ENCODE measurements at regions not wholly inside any gene's neighbourhood (a gene's known extent, or its start where the extent isn't known, plus 50 kb on each side); places are given as distances from the start of the nearest gene placed in this dataset.

DNA sequence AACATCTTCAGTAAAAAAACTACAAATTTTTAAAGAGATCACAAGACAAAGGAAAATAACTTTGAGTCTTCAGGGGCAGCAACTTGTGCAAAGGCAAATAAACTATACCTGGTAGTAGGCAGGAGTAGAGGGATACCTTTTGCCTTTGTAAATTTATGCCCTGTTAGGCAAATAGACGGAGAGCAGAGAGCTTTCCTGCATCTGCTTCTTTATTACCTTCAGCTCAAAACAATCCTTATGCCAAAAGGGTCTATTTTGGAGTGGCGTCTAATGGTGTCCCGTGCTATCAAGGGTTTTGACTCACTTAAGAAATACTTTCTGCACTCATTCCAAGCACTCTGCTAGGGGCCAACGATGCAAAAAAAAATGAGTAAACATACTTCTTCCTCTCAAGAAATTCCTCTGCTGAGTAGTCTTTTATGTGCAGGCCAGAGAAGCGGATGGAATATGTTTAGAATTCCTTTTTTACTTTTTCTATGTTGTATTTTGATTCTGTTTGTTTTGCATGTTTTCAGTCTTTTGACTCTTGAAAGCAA is 131.9 kb downstream of the ANXA5 start:
- CTCF ChIA-PET, result no interaction called here
- Mint-ChIP-seq H3K4me3 (no peak overlapping the region), H3K4me1 (ENCODE audit: low read depth) (no peaks in the 10 kb centered on the region), H3K36me3 (no peaks in the 10 kb centered on the region), H3K9me3 (no peaks in the 10 kb centered on the region), H3K27me3 (peaks cover 25% of the 10 kb centered on the region), H3K27ac (no peak overlapping the region)
- intact Hi-C loops (cut with micrococcal nuclease), result no loop called here
- POLR2A ChIA-PET, result no interaction called here
- no peak for DNase-seq

DNA sequence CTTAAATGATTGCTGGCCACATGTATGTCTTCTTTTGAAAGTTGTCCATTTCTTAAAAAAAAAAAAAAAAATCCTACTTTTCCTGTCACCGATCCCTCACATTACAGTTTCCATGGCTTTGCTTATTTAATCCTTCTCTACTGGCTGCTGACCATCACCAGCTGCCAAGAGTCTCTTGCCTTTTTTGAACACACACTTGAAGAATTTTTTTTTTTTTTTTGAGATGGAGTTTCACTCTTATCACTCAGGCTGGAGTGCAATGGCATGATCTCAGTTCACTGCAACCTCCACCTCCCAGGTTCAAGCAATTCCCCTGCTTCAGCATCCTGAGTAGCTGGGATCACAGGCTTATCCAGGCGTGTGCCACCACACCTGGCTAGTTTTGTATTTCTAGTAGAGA is 134.0 kb downstream of the ANXA5 start:
- Mint-ChIP-seq H3K4me1 (ENCODE audit: low read depth) (no peaks in the 10 kb centered on the region), H3K4me3 (no peak overlapping the region), H3K36me3 (no peaks in the 10 kb centered on the region), H3K27ac (no peak overlapping the region), H3K27me3 (peaks cover 13% of the 10 kb centered on the region), H3K9me3 (no peaks in the 10 kb centered on the region)
- ChIA-PET CTCF (interaction anchor here (0.7 kb wide), 1 partner anchor 1299 kb away, joined by 5 read pairs; no protein-coding TSS in a partner anchor), POLR2A (no interaction called here)
- DNase-seq, result no peak
- intact Hi-C loops (cut with micrococcal nuclease), result no loop called here

DNA sequence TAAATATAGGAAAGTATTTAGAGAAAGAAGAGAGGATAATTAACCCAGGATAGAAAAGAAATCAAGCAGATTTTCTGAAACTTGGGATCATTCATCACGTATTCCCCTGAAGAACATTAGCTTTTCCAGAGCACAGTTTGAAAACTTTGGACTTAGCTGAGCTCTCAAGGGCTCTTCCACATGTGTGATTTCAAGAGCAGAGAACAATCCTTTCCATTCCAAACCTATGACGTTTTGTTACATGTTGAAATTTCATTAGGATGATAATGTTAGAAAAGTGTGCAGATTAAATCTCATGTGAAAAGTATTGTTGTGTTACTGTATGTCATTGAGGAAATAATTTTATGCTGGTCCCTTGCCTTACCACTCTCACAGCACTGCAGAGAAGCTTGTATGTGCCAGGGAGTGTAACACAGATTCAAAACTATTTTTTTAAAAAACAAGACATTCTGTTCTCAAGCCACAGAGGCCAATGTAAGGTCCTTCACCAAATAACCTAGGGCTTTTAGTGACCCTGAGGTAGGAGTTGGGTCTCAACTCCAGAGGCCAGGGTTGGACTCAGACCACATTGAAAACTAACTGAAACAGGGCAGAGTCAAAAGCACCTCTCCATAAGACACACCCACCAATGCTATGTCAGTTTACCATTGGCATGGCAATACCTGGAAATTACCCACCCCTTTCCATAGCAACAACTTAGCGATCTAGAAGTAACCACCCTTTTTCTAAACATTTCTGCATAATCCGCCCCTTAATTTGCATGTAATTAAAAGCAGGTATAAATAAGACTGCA is 141.3 kb downstream of the ANXA5 start:
- ChIA-PET CTCF (no interaction called here), POLR2A (no interaction called here)
- Mint-ChIP-seq H3K27me3 (peaks cover 3% of the 10 kb centered on the region), H3K9me3 (no peaks in the 10 kb centered on the region), H3K27ac (no peak overlapping the region), H3K4me1 (ENCODE audit: low read depth) (no peaks in the 10 kb centered on the region), H3K36me3 (no peaks in the 10 kb centered on the region), H3K4me3 (no peak overlapping the region)
- intact Hi-C loops (cut with micrococcal nuclease), result no loop called here
- no peak for DNase-seq

DNA sequence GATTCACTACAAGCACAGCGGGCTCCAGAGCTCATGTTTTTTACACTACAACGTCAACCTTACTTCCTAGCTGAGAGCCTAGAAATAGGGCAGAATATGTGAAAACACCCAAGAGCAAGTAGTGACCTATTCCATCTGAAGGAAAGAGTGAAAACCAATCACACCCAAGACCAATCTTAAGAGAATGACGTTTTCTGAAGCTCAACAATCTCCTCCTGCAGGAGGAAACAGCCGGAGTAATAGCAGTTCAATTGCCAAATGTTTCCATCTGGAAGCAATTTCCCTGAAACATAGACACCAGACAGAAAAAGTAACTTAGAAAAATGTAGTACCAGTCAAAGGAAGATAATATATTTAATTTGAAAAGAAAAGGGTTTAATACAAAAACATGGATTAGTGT is 142.4 kb downstream of the ANXA5 start:
- Mint-ChIP-seq H3K36me3 (no peaks in the 10 kb centered on the region), H3K4me3 (no peak overlapping the region), H3K27ac (no peak overlapping the region), H3K9me3 (no peaks in the 10 kb centered on the region), H3K4me1 (ENCODE audit: low read depth) (no peaks in the 10 kb centered on the region), H3K27me3 (peaks cover 3% of the 10 kb centered on the region)
- no peak for DNase-seq
- intact Hi-C loops (cut with micrococcal nuclease), result no loop called here
- ChIA-PET POLR2A (no interaction called here), CTCF (no interaction called here)

DNA sequence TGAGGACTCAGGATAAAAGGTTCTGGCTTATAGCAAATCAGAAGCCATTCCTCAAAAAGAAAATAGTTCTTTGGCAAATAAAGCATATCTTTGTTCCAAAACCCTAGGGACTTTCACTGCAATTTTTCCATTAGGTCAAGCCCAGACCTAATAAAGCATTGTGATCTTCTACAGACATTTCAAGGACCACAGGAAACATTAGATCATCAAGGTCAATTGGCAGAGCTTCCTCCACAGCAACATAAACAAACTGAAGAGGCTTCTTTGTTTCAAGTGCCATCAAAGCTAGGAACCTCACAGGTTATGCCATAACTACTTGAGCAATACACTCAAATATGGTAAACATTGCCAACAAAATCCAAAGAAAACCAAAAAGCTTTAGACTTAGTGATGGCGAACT is 144.9 kb downstream of the ANXA5 start:
- Mint-ChIP-seq H3K27me3 (peaks cover 15% of the 10 kb centered on the region), H3K27ac (no peak overlapping the region), H3K4me3 (no peak overlapping the region), H3K4me1 (ENCODE audit: low read depth) (no peaks in the 10 kb centered on the region), H3K36me3 (no peaks in the 10 kb centered on the region), H3K9me3 (no peaks in the 10 kb centered on the region)
- POLR2A ChIA-PET, result no interaction called here
- intact Hi-C loops (cut with micrococcal nuclease), result no loop called here
- DNase-seq, result no peak
- CTCF ChIA-PET, result no interaction called here

DNA sequence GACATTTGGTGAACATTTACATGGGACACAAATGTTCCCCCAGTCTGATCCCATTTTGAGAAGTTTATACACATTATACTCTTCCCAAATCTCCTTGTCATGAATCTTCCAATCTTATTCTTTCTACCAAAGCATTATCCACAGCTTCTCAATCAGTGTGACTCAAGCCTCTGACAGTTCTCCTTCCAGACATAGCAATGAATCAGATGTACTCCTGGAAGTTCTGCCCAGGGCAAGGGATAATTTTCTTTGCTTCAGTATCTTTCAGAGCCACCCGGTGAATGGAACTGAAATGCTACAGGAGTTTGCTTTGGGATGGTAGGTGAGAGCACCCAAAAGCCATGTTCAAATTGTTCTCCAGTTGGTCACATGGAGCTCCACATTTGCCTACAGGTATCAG is 145.5 kb downstream of the ANXA5 start:
- intact Hi-C loops (cut with micrococcal nuclease), result no loop called here
- Mint-ChIP-seq H3K36me3 (no peaks in the 10 kb centered on the region), H3K27ac (no peak overlapping the region), H3K27me3 (peaks cover 15% of the 10 kb centered on the region), H3K4me1 (ENCODE audit: low read depth) (no peaks in the 10 kb centered on the region), H3K9me3 (no peaks in the 10 kb centered on the region), H3K4me3 (no peak overlapping the region)
- CTCF ChIA-PET, result no interaction called here
- DNase-seq, result no peak
- POLR2A ChIA-PET, result no interaction called here

DNA sequence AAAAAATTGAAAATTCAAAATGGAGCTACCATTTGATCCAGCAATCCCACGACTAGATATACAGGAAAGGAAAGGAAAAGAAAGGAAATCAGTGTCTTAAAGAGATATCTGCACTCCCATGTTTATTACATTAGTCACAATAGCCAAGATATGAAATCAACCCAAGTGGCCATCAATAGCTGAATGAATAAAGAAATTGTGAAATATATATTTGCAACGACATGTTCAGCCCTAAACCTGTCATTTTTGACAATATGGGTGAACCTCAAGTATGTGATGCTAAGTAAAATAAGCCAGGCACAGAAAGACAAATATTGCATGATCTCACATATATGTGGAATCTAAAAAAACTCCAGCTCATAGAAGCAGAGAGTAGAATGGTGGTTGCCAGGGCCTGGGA is 155.1 kb downstream of the ANXA5 start:
- Mint-ChIP-seq H3K27me3 (peaks cover 2% of the 10 kb centered on the region), H3K4me3 (no peak overlapping the region), H3K4me1 (ENCODE audit: low read depth) (peaks cover 1% of the 10 kb centered on the region), H3K27ac (no peak overlapping the region), H3K9me3 (peaks cover 3% of the 10 kb centered on the region), H3K36me3 (no peaks in the 10 kb centered on the region)
- intact Hi-C loops (cut with micrococcal nuclease), result no loop called here
- DNase-seq, result no peak
- ChIA-PET POLR2A (no interaction called here), CTCF (no interaction called here)

DNA sequence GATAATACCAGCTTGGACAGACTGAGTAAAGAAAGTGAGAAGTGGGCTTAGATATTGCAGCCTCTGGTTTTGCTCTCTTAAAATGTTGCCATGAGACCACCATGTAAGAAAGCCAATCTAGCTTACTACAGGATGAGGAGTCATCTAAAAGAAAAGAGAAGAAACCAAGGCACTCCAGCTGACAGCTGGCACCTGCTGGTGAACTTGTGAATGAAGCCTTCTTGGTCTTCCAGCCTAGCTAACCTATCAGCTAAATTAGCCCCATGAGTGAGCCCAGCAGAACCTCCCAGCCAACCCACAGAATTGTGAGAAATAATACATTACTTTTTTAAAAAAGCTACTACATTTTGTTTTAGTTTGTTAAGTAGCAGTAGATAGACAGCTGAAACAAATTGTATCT is 154.5 kb upstream of the QRFPR start:
- Mint-ChIP-seq H3K36me3 (no peaks in the 10 kb centered on the region), H3K4me1 (ENCODE audit: low read depth) (no peaks in the 10 kb centered on the region), H3K9me3 (no peaks in the 10 kb centered on the region), H3K4me3 (no peak overlapping the region), H3K27ac (no peak overlapping the region), H3K27me3 (peaks cover 7% of the 10 kb centered on the region)
- DNase-seq, result no peak
- ChIA-PET POLR2A (no interaction called here), CTCF (no interaction called here)
- intact Hi-C loops (cut with micrococcal nuclease), result no loop called here

DNA sequence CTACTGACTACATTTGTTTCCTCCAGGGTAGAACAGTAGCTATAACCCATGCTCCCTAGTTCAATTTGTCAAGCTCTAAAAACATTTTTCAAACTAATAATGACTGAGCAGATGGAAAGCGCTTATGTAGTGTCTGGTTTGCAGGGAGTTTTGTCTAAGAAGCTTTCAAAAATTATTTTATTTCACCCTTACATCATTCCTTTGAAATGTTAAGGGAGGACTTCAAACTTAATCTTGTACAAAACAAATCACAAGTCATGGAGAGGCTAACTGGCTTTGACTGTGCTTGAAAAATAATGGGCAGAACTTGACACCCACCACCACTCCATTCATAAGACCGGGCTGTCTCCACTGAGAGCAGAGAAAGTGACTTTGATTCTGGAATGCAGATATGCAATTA is 153.4 kb upstream of the QRFPR start:
- intact Hi-C loops (cut with micrococcal nuclease), result no loop called here
- no peak overlapping the region for H3K27ac Mint-ChIP-seq
- CTCF ChIA-PET, result no interaction called here
- DNase-seq, result no peak
- H3K27me3 Mint-ChIP-seq, result peaks cover 7% of the 10 kb centered on the region
- H3K4me3 Mint-ChIP-seq, result no peak overlapping the region
- POLR2A ChIA-PET, result no interaction called here
- H3K9me3 Mint-ChIP-seq, result no peaks in the 10 kb centered on the region
- no peaks in the 10 kb centered on the region for H3K4me1 Mint-ChIP-seq (ENCODE audit: low read depth)
- H3K36me3 Mint-ChIP-seq, result no peaks in the 10 kb centered on the region

DNA sequence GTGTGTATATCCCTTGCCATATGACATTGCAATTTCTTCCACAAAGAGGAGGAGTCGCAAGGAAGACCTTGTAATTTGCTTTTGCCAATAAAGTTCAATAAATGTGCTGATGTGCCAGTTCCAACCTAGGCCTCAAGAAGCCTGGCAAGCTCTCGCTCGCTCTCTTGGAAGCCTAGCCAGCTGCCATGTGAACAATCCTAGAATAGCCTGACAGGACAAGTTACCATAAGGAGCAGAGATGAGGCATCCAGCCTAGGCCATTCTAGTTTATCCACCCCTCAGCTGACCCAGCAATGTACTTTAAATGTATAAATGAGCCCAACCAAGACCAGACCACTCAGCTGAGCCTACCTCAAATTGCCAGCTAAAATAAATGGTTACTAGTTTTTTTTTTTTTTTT is 145.7 kb upstream of the QRFPR start:
- Mint-ChIP-seq H3K4me3 (no peak overlapping the region), H3K27ac (no peak overlapping the region), H3K36me3 (no peaks in the 10 kb centered on the region), H3K4me1 (ENCODE audit: low read depth) (no peaks in the 10 kb centered on the region), H3K9me3 (no peaks in the 10 kb centered on the region), H3K27me3 (peaks cover 5% of the 10 kb centered on the region)
- no peak for DNase-seq
- POLR2A ChIA-PET, result no interaction called here
- CTCF ChIA-PET, result no interaction called here
- intact Hi-C loops (cut with micrococcal nuclease), result no loop called here

DNA sequence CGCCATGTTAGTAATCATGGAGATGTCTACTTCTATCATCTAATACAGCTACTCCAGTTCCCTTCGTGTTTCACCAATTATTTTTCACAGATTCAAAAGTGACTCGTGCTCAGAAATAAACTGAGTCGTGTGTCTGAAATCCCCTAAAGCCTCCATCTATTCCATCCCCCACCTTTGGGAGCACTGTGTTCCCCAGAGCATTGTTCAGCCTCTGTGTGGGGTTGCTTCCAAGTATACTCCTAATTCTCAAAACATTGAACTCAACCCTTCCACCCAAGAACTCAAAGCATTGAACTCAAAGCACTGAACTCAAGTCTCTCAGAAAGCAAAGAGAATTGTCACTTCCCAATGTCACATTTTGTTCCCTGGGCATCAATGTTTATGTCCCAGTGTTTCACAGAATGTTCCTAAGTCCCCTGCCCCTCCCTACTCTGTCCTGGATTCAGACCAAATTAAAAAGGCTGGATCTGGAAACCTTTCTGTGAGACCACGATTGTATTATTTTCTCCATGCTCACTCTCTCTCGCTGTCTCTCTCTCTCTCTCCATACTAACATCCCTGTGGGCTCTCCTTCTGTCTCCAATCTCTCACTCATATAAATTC is 138.5 kb upstream of the QRFPR start:
- Mint-ChIP-seq H3K27ac (no peak overlapping the region), H3K4me1 (ENCODE audit: low read depth) (no peaks in the 10 kb centered on the region), H3K36me3 (no peaks in the 10 kb centered on the region), H3K4me3 (no peak overlapping the region), H3K27me3 (peaks cover 2% of the 10 kb centered on the region), H3K9me3 (no peaks in the 10 kb centered on the region)
- ChIA-PET POLR2A (no interaction called here), CTCF (no interaction called here)
- DNase-seq, result no peak
- intact Hi-C loops (cut with micrococcal nuclease), result no loop called here

DNA sequence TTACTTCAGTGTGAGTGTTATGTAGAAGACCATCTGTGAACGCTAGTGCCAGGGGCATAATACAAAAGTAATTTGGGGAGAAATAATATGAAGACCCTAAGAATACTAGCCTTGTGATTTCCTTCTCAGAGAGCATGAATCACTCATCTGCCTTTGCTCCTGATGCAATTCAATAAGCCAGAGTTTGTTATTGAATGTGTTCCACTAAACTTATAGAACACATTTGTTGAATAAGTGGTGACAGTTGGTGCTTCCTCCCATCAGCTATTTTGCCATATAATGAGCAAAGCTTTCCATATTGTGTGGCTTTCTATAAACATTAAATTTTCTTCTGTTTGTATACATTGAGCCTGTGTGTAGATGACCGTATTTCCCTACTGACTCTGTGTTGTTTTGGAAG is 136.4 kb upstream of the QRFPR start:
- intact Hi-C loops (cut with micrococcal nuclease), result no loop called here
- ChIA-PET CTCF (no interaction called here), POLR2A (no interaction called here)
- Mint-ChIP-seq H3K4me3 (no peak overlapping the region), H3K27me3 (peaks cover 5% of the 10 kb centered on the region), H3K4me1 (ENCODE audit: low read depth) (no peaks in the 10 kb centered on the region), H3K9me3 (no peaks in the 10 kb centered on the region), H3K36me3 (no peaks in the 10 kb centered on the region), H3K27ac (no peak overlapping the region)
- no peak for DNase-seq

DNA sequence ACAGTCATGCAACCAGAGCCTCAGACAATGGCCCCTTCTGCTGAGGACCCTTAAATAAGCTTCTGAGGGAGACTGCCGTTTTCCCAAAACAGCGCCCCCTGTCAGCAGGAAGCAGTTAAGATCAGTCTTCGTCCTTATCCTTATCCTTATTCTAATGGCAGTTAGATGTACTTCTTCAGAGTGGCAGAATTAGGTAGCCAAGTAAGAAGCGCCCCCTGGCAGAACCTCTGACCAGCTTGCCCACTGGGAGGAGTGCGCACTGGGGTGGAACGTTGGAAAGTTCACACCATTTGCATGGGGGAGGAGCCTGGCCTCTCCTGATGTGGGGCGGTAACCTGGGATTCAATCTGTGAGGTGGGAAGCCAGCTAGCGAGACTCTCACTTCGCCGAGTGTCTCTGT is 133.6 kb upstream of the QRFPR start:
- no peak overlapping the region for H3K27ac Mint-ChIP-seq
- H3K36me3 Mint-ChIP-seq, result no peaks in the 10 kb centered on the region
- CTCF ChIA-PET, result no interaction called here
- peaks cover 9% of the 10 kb centered on the region for H3K4me1 Mint-ChIP-seq (ENCODE audit: low read depth)
- intact Hi-C loops (cut with micrococcal nuclease), result loop anchor here (5.0 kb wide), 1 partner anchor 362 kb away; no protein-coding TSS in a partner anchor
- no peak for DNase-seq
- POLR2A ChIA-PET, result no interaction called here
- H3K27me3 Mint-ChIP-seq, result peaks cover 20% of the 10 kb centered on the region
- no peak overlapping the region for H3K4me3 Mint-ChIP-seq
- no peaks in the 10 kb centered on the region for H3K9me3 Mint-ChIP-seq
